GM21526 (cell line): ENCODE measurements at regions not wholly inside any gene's neighbourhood (a gene's known extent, or its start where the extent isn't known, plus 50 kb on each side); places are given as distances from the start of the nearest gene placed in this dataset.
"Not testable (repeated sequence)": the region's sequence is repeated elsewhere in the genome, so short reads cannot be mapped to it uniquely, and the experiment has no call there.

ENCODE experiments used
- ATAC-seq: cut with Tn5 transposase; IDR thresholded peaks from one replicate; pipeline ENCODE4 v1.9.1; 2021; ENCODE audit warnings: moderate library complexity; ENCODE audit not compliant: unreplicated experiment, low FRiP score

- not testable (repeated sequence) for ATAC-seq
Observed at GRCh38 chr20:30378721-30379120, 878.7 kb upstream of the DEFB115 start.

GRCh38 chr20:30384841-30385240 is 872.6 kb upstream of the DEFB115 start:
- ATAC-seq = not testable (repeated sequence)

GRCh38 chr20:30386099-30386498 is 871.4 kb upstream of the DEFB115 start:
- ATAC-seq = not testable (repeated sequence)

- ATAC-seq = not testable (repeated sequence)
Observed at GRCh38 chr20:30387823-30388222, 869.6 kb upstream of the DEFB115 start.

- not testable (repeated sequence) for ATAC-seq
Observed at GRCh38 chr20:30393523-30393922, 863.9 kb upstream of the DEFB115 start.

- ATAC-seq = not testable (repeated sequence)
Observed at GRCh38 chr20:30397111-30397510, 860.4 kb upstream of the DEFB115 start.

- ATAC-seq = not testable (repeated sequence)
Observed at GRCh38 chr20:30405061-30405460, 852.4 kb upstream of the DEFB115 start.

- not testable (repeated sequence) for ATAC-seq
Observed at GRCh38 chr20:30405585-30405984, 851.9 kb upstream of the DEFB115 start.

- ATAC-seq = not testable (repeated sequence)
Observed at GRCh38 chr20:30406370-30406769, 851.1 kb upstream of the DEFB115 start.

GRCh38 chr20:30412972-30413371 is 844.5 kb upstream of the DEFB115 start:
- no peak for ATAC-seq

- ATAC-seq = not testable (repeated sequence)
Observed at GRCh38 chr20:30417387-30417786, 840.1 kb upstream of the DEFB115 start.

- not testable (repeated sequence) for ATAC-seq
Observed at GRCh38 chr20:30418378-30418777, 839.1 kb upstream of the DEFB115 start.

GRCh38 chr20:30419466-30419865 is 838.0 kb upstream of the DEFB115 start:
- ATAC-seq = no peak

- not testable (repeated sequence) for ATAC-seq
Observed at GRCh38 chr20:30419871-30420420, 837.5 kb upstream of the DEFB115 start.
